ENCODE measurements at regions not wholly inside any gene's neighbourhood (a gene's known extent, or its start where the extent isn't known, plus 50 kb on each side); places are given as distances from the start of the nearest gene placed in this dataset.

GRCh38 chr14:38693423-38693822, 409.6 kb downstream of the SEC23A start:
- TF ChIP-seq, protein P1, sequence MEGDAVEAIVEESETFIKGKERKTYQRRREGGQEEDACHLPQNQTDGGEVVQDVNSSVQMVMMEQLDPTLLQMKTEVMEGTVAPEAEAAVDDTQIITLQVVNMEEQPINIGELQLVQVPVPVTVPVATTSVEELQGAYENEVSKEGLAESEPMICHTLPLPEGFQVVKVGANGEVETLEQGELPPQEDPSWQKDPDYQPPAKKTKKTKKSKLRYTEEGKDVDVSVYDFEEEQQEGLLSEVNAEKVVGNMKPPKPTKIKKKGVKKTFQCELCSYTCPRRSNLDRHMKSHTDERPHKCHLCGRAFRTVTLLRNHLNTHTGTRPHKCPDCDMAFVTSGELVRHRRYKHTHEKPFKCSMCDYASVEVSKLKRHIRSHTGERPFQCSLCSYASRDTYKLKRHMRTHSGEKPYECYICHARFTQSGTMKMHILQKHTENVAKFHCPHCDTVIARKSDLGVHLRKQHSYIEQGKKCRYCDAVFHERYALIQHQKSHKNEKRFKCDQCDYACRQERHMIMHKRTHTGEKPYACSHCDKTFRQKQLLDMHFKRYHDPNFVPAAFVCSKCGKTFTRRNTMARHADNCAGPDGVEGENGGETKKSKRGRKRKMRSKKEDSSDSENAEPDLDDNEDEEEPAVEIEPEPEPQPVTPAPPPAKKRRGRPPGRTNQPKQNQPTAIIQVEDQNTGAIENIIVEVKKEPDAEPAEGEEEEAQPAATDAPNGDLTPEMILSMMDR (IDR thresholded peaks at IDR 0.05): no peak
- no peak for TF ChIP-seq POLR2A (IDR thresholded peaks at IDR 0.05)
